ENCODE measurements at regions not wholly inside any gene's neighbourhood (a gene's known extent, or its start where the extent isn't known, plus 50 kb on each side); places are given as distances from the start of the nearest gene placed in this dataset.

GRCh38 chr22:42320443-42321416, 50.3 kb upstream of the TCF20 start:
- no peak for TF ChIP-seq EZH2 (IDR thresholded peaks at IDR 0.05)
- TF ChIP-seq POLR2AphosphoS5 (IDR thresholded peaks at IDR 0.05; ENCODE audit: borderline replicate concordance, low read depth, low read length): no peak
- no peak for TF ChIP-seq FOXP2 (optimal IDR thresholded peaks at IDR 0.05; ENCODE audit: control extremely low read depth, extremely low read length, insufficient read depth)
